IMR-90 (cell line): ENCODE measurements at regions not wholly inside any gene's neighbourhood (a gene's known extent, or its start where the extent isn't known, plus 50 kb on each side); places are given as distances from the start of the nearest gene placed in this dataset.

ENCODE experiments used
- ATAC-seq: fragments of 200-7000 bp; cut with Tn5 transposase; 2 replicates; pipeline ENCODE4 v1.9.1; 2020; ENCODE audit warnings: low read depth, mild to moderate bottlenecking, moderate library complexity
- BruUV-seq: library from RNA; stranded (reverse); fragments of 400-500 nt; replicated peaks from 2 replicates; lab custom pipeline; 2021; lab: Mats Ljungman, UMichigan
- CTCF ChIA-PET: fragments of 300-600 bp; formaldehyde crosslinking; extraction: SDS; loops from one replicate; lab custom pipeline; 2021; ENCODE audit warnings: antibody characterized with exemption; lab: Yijun Ruan, JAX
- POLR2A ChIA-PET: fragments of 300-600 bp; sonication (Branson Sonifier 250); formaldehyde crosslinking; loops from one replicate; lab custom pipeline; 2022; ENCODE audit warnings: antibody characterized with exemption; ENCODE audit not compliant: unreplicated experiment; lab: Charles Lee
- DNase-seq: peaks from one replicate; pipeline ENCODE4 v3.0.0; 2013
- H2AFZ ChIP-seq: replicated peaks from 2 replicates; pipeline ENCODE3; 2013; ENCODE audit warnings: low read length, mild to moderate bottlenecking; ENCODE audit not compliant: poor library complexity
- H2AK5ac ChIP-seq: 2 replicates; pipeline ENCODE4 v1.6.1; 2013; ENCODE audit warnings: low read depth, low read length, inconsistent platforms
- H2AK9ac ChIP-seq: replicated peaks from 2 replicates; pipeline ENCODE3; 2013; ENCODE audit warnings: mild to moderate bottlenecking, low read depth, low read length, moderate library complexity; ENCODE audit not compliant: poor library complexity
- H2BK120ac ChIP-seq: 2 replicates; pipeline ENCODE4 v1.6.1; 2013; ENCODE audit warnings: low read depth, low read length, inconsistent platforms
- H2BK15ac ChIP-seq: 3 replicates; pipeline ENCODE4 v1.6.1; 2013; ENCODE audit warnings: low read depth, low read length, inconsistent platforms
- H2BK20ac ChIP-seq: 2 replicates; pipeline ENCODE4 v1.6.1; 2013; ENCODE audit warnings: low read depth, mild to moderate bottlenecking, inconsistent platforms, low read length, moderate library complexity
- H2BK5ac ChIP-seq: 2 replicates; pipeline ENCODE4 v1.6.1; 2013; ENCODE audit warnings: mild to moderate bottlenecking, low read depth, low read length, inconsistent platforms; ENCODE audit not compliant: poor library complexity, severe bottlenecking
- H3K14ac ChIP-seq: replicated peaks from 2 replicates; pipeline ENCODE4 v1.6.1; 2013; ENCODE audit warnings: low read depth, low read length, inconsistent platforms
- H3K18ac ChIP-seq: 2 replicates; pipeline ENCODE4 v1.6.1; 2013; ENCODE audit warnings: low read depth, low read length, control low read depth
- H3K23ac ChIP-seq: 2 replicates; pipeline ENCODE4 v1.6.1; 2013; ENCODE audit warnings: low read depth, low read length, inconsistent platforms
- H3K27ac ChIP-seq: 2 replicates; pipeline ENCODE4 v1.5.1; 2013; ENCODE audit warnings: mild to moderate bottlenecking, control low read depth, low read length; ENCODE audit not compliant: insufficient read depth
- H3K27me3 ChIP-seq: 2 replicates; pipeline ENCODE4 v1.6.1; 2013; ENCODE audit warnings: low read length; ENCODE audit not compliant: control insufficient read depth, insufficient read depth
- H3K36me3 ChIP-seq: 2 replicates; pipeline ENCODE4 v1.6.1; 2013; ENCODE audit warnings: low read length, mixed read lengths; ENCODE audit not compliant: control insufficient read depth, insufficient read depth
- H3K4ac ChIP-seq: 2 replicates; pipeline ENCODE4 v1.6.1; 2013; ENCODE audit warnings: low read depth, low read length, inconsistent platforms
- H3K4me1 ChIP-seq: 2 replicates; pipeline ENCODE4 v1.6.1; 2013; ENCODE audit warnings: low read length, mixed read lengths; ENCODE audit not compliant: control insufficient read depth, insufficient read depth
- H3K4me2 ChIP-seq: 2 replicates; pipeline ENCODE4 v1.6.1; 2013; ENCODE audit warnings: low read depth, mild to moderate bottlenecking, control low read depth, low read length, moderate library complexity
- H3K4me3 ChIP-seq: 2 replicates; pipeline ENCODE4 v1.5.1; 2013; ENCODE audit warnings: low read depth, mild to moderate bottlenecking, control low read depth, low read length, moderate library complexity; ENCODE audit not compliant: insufficient read depth
- H3K56ac ChIP-seq: 2 replicates; pipeline ENCODE4 v1.6.1; 2013; ENCODE audit warnings: low read length, inconsistent platforms; ENCODE audit not compliant: insufficient read depth; ENCODE audit errors: extremely low read depth
- H3K79me1 ChIP-seq, 2 experiments: 2 replicates each; pipeline ENCODE4 v1.6.1; 2013; ENCODE audit warnings: low read length in 2 of 2, inconsistent platforms in 1 of 2, low read depth in 1 of 2
- H3K9ac ChIP-seq: 2 replicates; pipeline ENCODE4 v1.6.1; 2013; ENCODE audit warnings: low read depth, low read length, control low read depth
- H3K9me1 ChIP-seq: 2 replicates; pipeline ENCODE4 v1.6.1; 2013; ENCODE audit warnings: low read length, inconsistent platforms; ENCODE audit not compliant: insufficient read depth
- H3K9me3 ChIP-seq: 2 replicates; pipeline ENCODE4 v1.6.1; 2013; ENCODE audit warnings: low read length; ENCODE audit not compliant: control insufficient read depth, insufficient read depth
- H4K20me1 ChIP-seq: 2 replicates; pipeline ENCODE4 v1.6.1; 2013; ENCODE audit warnings: low read length, inconsistent platforms; ENCODE audit not compliant: insufficient read depth
- H4K5ac ChIP-seq: 2 replicates; pipeline ENCODE4 v1.6.1; 2013; ENCODE audit warnings: mild to moderate bottlenecking, low read depth, low read length, control low read depth
- H4K8ac ChIP-seq, 2 experiments: 2 replicates each; pipeline ENCODE4 v1.6.1; 2013; ENCODE audit warnings: low read depth in 2 of 2, low read length in 2 of 2, control low read depth in 1 of 2, inconsistent platforms in 1 of 2
- H4K91ac ChIP-seq: 2 replicates; pipeline ENCODE4 v1.6.1; 2013; ENCODE audit warnings: low read depth, low read length, inconsistent platforms; ENCODE audit not compliant: insufficient read depth
- BHLHE40 ChIP-seq: fragments of 150-350 bp; IDR thresholded peaks from 2 replicates; pipeline ENCODE4 v1.6.1; 2016; ENCODE audit warnings: mild to moderate bottlenecking, low read depth, low read length
- CEBPB ChIP-seq: IDR thresholded peaks from 2 replicates; pipeline ENCODE4 v1.6.1; 2012; ENCODE audit warnings: low read depth, low read length, improper control_type of control experiment
- MAFK ChIP-seq: IDR thresholded peaks from 2 replicates; pipeline ENCODE4 v1.6.1; 2012; ENCODE audit warnings: low read depth, low read length, improper control_type of control experiment
- RAD21 ChIP-seq: IDR thresholded peaks from 2 replicates; pipeline ENCODE4 v1.6.1; 2012; ENCODE audit warnings: low read length, improper control_type of control experiment
- RFX5 ChIP-seq: IDR thresholded peaks from 2 replicates; pipeline ENCODE4 v1.8.0; 2012; ENCODE audit warnings: low read depth, mild to moderate bottlenecking, low read length, moderate library complexity
- WGBS, 2 experiments: methylation state at CpG; one replicate each; pipeline versions ENCODE4 v1.1.5 to v1.1.7; 2013; ENCODE audit warnings: missing lambda C conversion rate in 2 of 2; ENCODE audit not compliant: insufficient read length in 1 of 2; ENCODE audit errors: extremely low coverage in 2 of 2; 5-methylcytosine and 5-hydroxymethylcytosine counted together
- dilution Hi-C: fragments of 300-500 bp; cut with HindIII; formaldehyde crosslinking; loops from one replicate; pipeline ENCODE4 v1.14.3; 2018; ENCODE audit warnings: low sequenced_read_pairs; ENCODE audit not compliant: unreplicated experiment
- in situ Hi-C: fragments of 300-500 bp; cut with MboI; formaldehyde crosslinking; loops from 3 replicates; pipeline ENCODE4 v1.14.3; 2019; ENCODE audit warnings: low sequenced_read_pairs, inconsistent platforms, mixed read lengths
- intact Hi-C: fragments of 100-400 bp; cut with micrococcal nuclease; formaldehyde crosslinking; loops from 2 replicates; pipeline ENCODE4 v1.10.0; 2022
- TF ChIP-seq, protein P1 (sequence below): conservative IDR thresholded peaks from 2 replicates; pipeline ENCODE4 v1.5.1; 2012; ENCODE audit warnings: mild to moderate bottlenecking, low read depth, low read length, improper control_type of control experiment
- TF ChIP-seq, protein P2 (sequence below): fragments of 150-350 bp; IDR thresholded peaks from 2 replicates; pipeline ENCODE4 v1.6.1; 2017; ENCODE audit warnings: mild to moderate bottlenecking, antibody characterized with exemption, low read length, low read depth

DNA sequence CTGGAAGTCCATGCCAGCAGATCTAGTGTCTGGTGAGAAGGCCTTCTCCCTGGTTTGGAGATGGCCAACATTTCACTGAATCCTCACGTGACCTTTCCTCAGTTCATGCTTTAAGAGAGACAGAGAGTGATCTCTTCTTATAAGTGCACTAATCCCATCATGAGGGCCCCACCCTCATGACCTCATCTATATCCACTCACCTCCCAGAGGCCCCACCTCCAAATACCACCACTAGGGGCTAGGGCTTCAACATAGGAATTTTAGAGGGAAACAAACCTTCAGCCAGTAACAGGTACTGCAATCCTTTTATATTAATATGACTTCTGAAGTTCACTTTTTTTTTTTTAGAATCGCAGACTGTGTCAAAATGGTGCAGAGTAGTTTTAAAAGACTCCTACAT lies 496.9 kb upstream of the ADAMTS16 start:
- no peak overlapping the region for H2BK5ac ChIP-seq
- in situ Hi-C loops: no loop called here
- no peaks in the 10 kb centered on the region for H3K27me3 ChIP-seq
- H3K14ac ChIP-seq: no peak overlapping the region
- no peak overlapping the region for H3K4ac ChIP-seq
- no peak overlapping the region for H3K9ac ChIP-seq
- H3K9me1 ChIP-seq: no peaks in the 10 kb centered on the region
- no peak overlapping the region for H3K56ac ChIP-seq
- H2AK9ac ChIP-seq: no peak overlapping the region
- peaks cover 12% of the 10 kb centered on the region; the same call in 1 of the 2 replicates for H3K9me3 ChIP-seq
- no peaks in the 10 kb centered on the region for H3K79me1 ChIP-seq
- H4K20me1 ChIP-seq: no peaks in the 10 kb centered on the region
- CTCF ChIA-PET: no interaction called here
- intact Hi-C loops: no loop called here
- no peak overlapping the region for H4K91ac ChIP-seq
- H3K18ac ChIP-seq: no peak overlapping the region
- BruUV-seq: no TSS peak
- H2AK5ac ChIP-seq: no peak overlapping the region
- no peaks in the 10 kb centered on the region for H3K4me1 ChIP-seq
- WGBS, 2 experiments: no CpG with 5 or more reads among the region's 2 CpGs
- no peak overlapping the region for H2BK15ac ChIP-seq
- dilution Hi-C loops: no loop called here
- ATAC-seq (no peak), DNase-seq (no peak)
- TF ChIP-seq, protein P1, sequence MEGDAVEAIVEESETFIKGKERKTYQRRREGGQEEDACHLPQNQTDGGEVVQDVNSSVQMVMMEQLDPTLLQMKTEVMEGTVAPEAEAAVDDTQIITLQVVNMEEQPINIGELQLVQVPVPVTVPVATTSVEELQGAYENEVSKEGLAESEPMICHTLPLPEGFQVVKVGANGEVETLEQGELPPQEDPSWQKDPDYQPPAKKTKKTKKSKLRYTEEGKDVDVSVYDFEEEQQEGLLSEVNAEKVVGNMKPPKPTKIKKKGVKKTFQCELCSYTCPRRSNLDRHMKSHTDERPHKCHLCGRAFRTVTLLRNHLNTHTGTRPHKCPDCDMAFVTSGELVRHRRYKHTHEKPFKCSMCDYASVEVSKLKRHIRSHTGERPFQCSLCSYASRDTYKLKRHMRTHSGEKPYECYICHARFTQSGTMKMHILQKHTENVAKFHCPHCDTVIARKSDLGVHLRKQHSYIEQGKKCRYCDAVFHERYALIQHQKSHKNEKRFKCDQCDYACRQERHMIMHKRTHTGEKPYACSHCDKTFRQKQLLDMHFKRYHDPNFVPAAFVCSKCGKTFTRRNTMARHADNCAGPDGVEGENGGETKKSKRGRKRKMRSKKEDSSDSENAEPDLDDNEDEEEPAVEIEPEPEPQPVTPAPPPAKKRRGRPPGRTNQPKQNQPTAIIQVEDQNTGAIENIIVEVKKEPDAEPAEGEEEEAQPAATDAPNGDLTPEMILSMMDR: no peak
- TF ChIP-seq CEBPB (no peak), MAFK (no peak), RAD21 (no peak), RFX5 (no peak), BHLHE40 (no peak)
- TF ChIP-seq, protein P2, sequence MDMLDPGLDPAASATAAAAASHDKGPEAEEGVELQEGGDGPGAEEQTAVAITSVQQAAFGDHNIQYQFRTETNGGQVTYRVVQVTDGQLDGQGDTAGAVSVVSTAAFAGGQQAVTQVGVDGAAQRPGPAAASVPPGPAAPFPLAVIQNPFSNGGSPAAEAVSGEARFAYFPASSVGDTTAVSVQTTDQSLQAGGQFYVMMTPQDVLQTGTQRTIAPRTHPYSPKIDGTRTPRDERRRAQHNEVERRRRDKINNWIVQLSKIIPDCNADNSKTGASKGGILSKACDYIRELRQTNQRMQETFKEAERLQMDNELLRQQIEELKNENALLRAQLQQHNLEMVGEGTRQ: no peak
- H3K23ac ChIP-seq: no peak overlapping the region
- no peak overlapping the region for H3K4me2 ChIP-seq
- no peak overlapping the region for H3K4me3 ChIP-seq
- no peak overlapping the region for H2BK20ac ChIP-seq
- no peak overlapping the region for H4K5ac ChIP-seq
- no peak overlapping the region for H3K27ac ChIP-seq
- H2AFZ ChIP-seq: no peak overlapping the region
- H2BK120ac ChIP-seq: no peak overlapping the region
- H3K36me3 ChIP-seq: no peaks in the 10 kb centered on the region
- no peak overlapping the region for H4K8ac ChIP-seq
- POLR2A ChIA-PET: no interaction called here
